Fibroblast of upper back skin (primary cell): ENCODE measurements at regions not wholly inside any gene's neighbourhood (a gene's known extent, or its start where the extent isn't known, plus 50 kb on each side); places are given as distances from the start of the nearest gene placed in this dataset.

ENCODE experiments used
- DNase-seq: peaks from one replicate; pipeline ENCODE4 v3.0.0-alpha.2; 2013

GRCh38 chr5:57332361-57332760 is 150.2 kb downstream of the ACTBL2 start:
- DNase-seq: peak; percentile 81

- no peak for DNase-seq
Measured at GRCh38 chr5:57327561-57328367, 153.9 kb downstream of the GPBP1 start.

DNA sequence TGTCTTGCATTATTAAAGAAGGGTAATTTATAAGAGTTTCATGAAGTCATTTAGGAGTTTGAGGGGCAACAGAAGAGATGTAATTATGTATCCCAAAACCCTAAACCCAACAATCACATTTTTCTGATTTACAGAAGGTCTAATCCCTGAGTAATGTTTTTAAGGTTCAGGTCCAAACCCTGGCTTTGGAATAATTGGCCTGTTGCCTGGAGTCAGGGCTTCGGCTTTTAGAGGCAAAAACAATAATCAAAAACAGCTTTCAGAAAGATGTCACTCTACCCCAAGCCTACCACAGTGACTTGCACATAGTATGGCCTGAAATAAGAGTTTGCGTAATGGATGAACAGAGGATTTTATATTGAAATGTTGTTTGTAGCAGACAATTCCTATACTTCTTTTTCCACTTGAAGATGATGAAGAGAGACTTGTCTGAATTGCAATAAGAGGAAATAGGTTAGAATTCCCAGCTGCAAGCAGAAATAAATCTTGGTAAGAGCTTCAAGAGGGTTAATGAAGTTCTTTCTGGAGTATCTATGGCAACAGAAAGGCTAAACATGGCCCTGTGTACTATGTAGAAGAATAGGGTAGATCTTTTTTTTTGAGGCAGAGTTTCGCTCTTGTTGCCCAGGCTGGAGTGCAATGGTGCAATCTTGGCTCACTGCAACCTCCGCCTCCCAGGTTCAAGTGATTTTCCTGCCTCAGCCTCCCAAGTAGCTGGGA is 152.0 kb downstream of the GPBP1 start:
- DNase-seq: peak; percentile 65

DNA sequence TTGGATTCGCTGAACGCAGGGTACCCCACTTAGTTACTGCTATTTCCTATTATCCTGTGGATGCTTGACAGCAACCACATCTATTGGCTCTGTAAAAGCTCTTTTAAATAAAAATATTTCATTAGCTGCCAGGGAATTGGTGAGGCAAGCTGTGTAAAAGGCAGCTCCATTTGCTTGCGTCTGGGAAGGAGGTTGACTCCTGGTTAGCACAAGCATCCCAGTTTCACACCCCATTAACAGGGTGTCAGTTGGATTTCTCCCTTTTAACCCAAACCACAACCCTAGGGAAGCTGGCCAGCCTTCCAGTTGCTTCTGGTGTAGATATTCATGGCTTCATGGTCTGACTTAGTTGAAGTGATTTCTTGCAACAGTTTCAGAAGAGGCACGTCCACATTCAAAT is 151.0 kb downstream of the GPBP1 start:
- peak; percentile 80 for DNase-seq

GRCh38 chr5:57324181-57324580 is 150.3 kb downstream of the GPBP1 start:
- DNase-seq: peak; percentile 37

DNA sequence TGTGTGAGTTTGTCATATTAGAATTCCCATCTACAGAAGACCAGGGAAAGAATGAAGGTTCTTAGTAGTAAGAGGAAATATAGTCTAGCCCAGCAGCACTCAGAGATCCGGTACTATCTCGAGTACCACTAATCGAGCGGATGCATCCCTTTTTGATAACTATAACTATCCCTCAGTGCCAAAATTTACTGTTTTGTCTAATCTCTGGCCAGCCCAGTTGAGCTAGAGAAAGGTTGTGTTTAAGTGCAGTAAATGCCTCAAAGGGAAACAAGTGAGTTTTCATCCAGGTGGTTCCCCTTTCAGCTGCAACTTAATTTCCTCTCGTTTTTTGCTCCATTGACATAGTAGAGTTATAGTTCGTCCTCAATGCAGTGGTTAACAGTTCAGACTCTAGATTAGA is 146.7 kb downstream of the GPBP1 start:
- no peak for DNase-seq

- no peak for DNase-seq
Measured at GRCh38 chr5:57319628-57320027, 145.8 kb downstream of the GPBP1 start.

DNA sequence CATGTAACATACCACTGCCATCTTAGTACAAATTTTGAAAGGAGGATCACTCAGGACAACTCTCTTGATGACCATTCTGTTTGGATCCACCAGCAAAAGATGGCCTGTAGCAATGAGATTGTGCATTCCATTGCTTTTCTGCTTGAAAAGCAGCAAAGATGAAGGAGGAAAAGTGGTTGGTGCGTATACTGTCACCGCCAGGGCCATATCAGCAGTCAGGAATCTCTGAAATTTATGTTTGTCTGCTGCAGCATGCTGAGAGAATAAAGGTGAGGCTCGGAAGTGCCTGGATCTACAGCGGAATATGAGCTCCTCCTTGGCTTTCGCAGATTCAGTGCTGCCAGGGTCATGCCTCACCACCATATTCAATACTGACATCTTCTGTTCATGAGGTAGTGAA is 144.4 kb downstream of the GPBP1 start:
- no peak for DNase-seq

GRCh38 chr5:57317341-57317740 is 143.5 kb downstream of the GPBP1 start:
- no peak for DNase-seq

- peak; percentile 86 for DNase-seq
Measured at GRCh38 chr5:57316798-57317327, 143.0 kb downstream of the GPBP1 start.

DNA sequence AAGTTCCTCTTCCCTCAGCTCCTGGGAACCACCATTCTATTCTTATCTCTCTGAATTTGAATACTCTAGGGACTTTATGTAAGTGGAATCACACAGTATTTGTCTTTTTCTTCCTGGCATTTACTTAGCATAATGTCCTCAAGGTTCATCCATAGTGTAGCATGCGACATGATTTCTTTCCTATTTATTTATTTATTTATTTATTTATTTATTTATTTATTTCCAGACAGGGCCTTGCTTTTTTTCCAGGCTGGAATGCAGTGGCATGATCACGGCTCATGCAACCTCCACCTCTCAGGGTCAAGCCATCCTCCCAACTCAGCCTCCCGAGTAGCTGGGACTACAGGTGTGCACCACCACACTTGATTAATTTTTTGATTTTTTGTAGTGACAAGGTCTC is 142.1 kb downstream of the GPBP1 start:
- no peak for DNase-seq
